Neutrophil (primary cell): ENCODE measurements at regions not wholly inside any gene's neighbourhood (a gene's known extent, or its start where the extent isn't known, plus 50 kb on each side); places are given as distances from the start of the nearest gene placed in this dataset.

Experiments
- H3K27ac ChIP-seq: fragments of 200-600 bp; sonication (generic); 2 replicates; pipeline ENCODE4 v1.5.1; 2016; ENCODE audit warnings: mild to moderate bottlenecking, moderate library complexity
- H3K27me3 ChIP-seq: fragments of 200-600 bp; sonication (generic); 2 replicates; pipeline ENCODE4 v1.6.0; 2016; ENCODE audit warnings: mild to moderate bottlenecking
- H3K36me3 ChIP-seq: fragments of 200-600 bp; sonication (generic); 2 replicates; pipeline ENCODE4 v1.5.1; 2017
- H3K4me1 ChIP-seq, 2 experiments: fragments of 200-600 bp in 1 of 2; sonication (generic) in 1 of 2; 1 replicate in 1 of 2; 2 replicates in 1 of 2; pipeline versions ENCODE4 v1.5.1 to v1.6.1; 2013 to 2016; ENCODE audit warnings: low read depth in 1 of 2, low read length in 1 of 2, mild to moderate bottlenecking in 1 of 2, moderate library complexity in 1 of 2; ENCODE audit not compliant: control insufficient read depth in 1 of 2, insufficient read depth in 1 of 2
- H3K4me3 ChIP-seq, 2 experiments: fragments of 200-600 bp in 1 of 2; sonication (generic) in 1 of 2; 1 replicate in 1 of 2; 2 replicates in 1 of 2; pipeline ENCODE4 v1.5.1; 2013 to 2016; ENCODE audit warnings: low read depth in 1 of 2, low read length in 1 of 2, mild to moderate bottlenecking in 1 of 2, moderate library complexity in 1 of 2
- H3K9me3 ChIP-seq: fragments of 200-600 bp; sonication (generic); 2 replicates; pipeline ENCODE4 v1.5.1; 2016
- CTCF ChIP-seq: fragments of 200-600 bp; sonication (generic); IDR thresholded peaks from 2 replicates; pipeline ENCODE4 v1.5.1; 2016; ENCODE audit warnings: antibody characterized with exemption

- no peaks in the 10 kb centered on the region for H3K27me3 ChIP-seq
- TF ChIP-seq CTCF = no peak
- H3K27ac ChIP-seq = no peak overlapping the region
- no peak overlapping the region for H3K4me3 ChIP-seq
- no peaks in the 10 kb centered on the region for H3K4me1 ChIP-seq
- no peaks in the 10 kb centered on the region for H3K9me3 ChIP-seq
- H3K36me3 ChIP-seq = no peaks in the 10 kb centered on the region
Measured at GRCh38 chr4:24245491-24245820, 338.9 kb downstream of the DHX15 start.

GRCh38 chr4:24244663-24245490, 339.5 kb downstream of the DHX15 start:
- no peak overlapping the region for H3K27ac ChIP-seq
- H3K4me3 ChIP-seq = no peak overlapping the region
- no peaks in the 10 kb centered on the region for H3K36me3 ChIP-seq
- TF ChIP-seq CTCF = no peak
- no peaks in the 10 kb centered on the region for H3K4me1 ChIP-seq
- no peaks in the 10 kb centered on the region for H3K27me3 ChIP-seq
- H3K9me3 ChIP-seq = no peaks in the 10 kb centered on the region

- H3K9me3 ChIP-seq = no peaks in the 10 kb centered on the region
- H3K4me3 ChIP-seq = no peak overlapping the region
- no peaks in the 10 kb centered on the region for H3K4me1 ChIP-seq
- no peaks in the 10 kb centered on the region for H3K36me3 ChIP-seq
- no peak overlapping the region for H3K27ac ChIP-seq
- TF ChIP-seq CTCF = no peak
- no peaks in the 10 kb centered on the region for H3K27me3 ChIP-seq
Measured at GRCh38 chr4:24243641-24244040, 340.7 kb downstream of the DHX15 start.

GRCh38 chr4:24241511-24241910, 342.8 kb downstream of the DHX15 start:
- Histone ChIP-seq H3K36me3 (no peaks in the 10 kb centered on the region), H3K27ac (no peak overlapping the region), H3K27me3 (no peaks in the 10 kb centered on the region), H3K4me3 (no peak overlapping the region), H3K4me1 (no peaks in the 10 kb centered on the region), H3K9me3 (no peaks in the 10 kb centered on the region)
- TF ChIP-seq CTCF = no peak

- Histone ChIP-seq H3K36me3 (no peaks in the 10 kb centered on the region), H3K27me3 (no peaks in the 10 kb centered on the region), H3K27ac (no peak overlapping the region), H3K4me1 (no peaks in the 10 kb centered on the region), H3K9me3 (no peaks in the 10 kb centered on the region), H3K4me3 (no peak overlapping the region)
- no peak for TF ChIP-seq CTCF
Measured at GRCh38 chr4:24240655-24241054, 343.7 kb downstream of the DHX15 start.
